Gastroesophageal sphincter (tissue), 3 donors: ENCODE measurements at regions not wholly inside any gene's neighbourhood (a gene's known extent, or its start where the extent isn't known, plus 50 kb on each side); places are given as distances from the start of the nearest gene placed in this dataset.

ENCODE experiments used
- CTCF ChIP-seq, 4 experiments: fragments of 200-600 bp in 2 of 4; fragments of 450-650 bp in 2 of 4; sonication (generic) in 1 of 4; IDR thresholded peaks; one replicate each; pipeline ENCODE4 v1.5.1; 2017 to 2019; ENCODE audit warnings: antibody characterized with exemption in 4 of 4, mild to moderate bottlenecking in 2 of 4, moderate library complexity in 2 of 4
- POLR2A ChIP-seq, 2 donors: fragments of 450-650 bp; IDR thresholded peaks; one replicate each; pipeline ENCODE4 v1.6.1; 2017; ENCODE audit warnings: antibody characterized with exemption in 2 of 2, mild to moderate bottlenecking in 2 of 2, moderate library complexity in 1 of 2
- POLR2AphosphoS5 ChIP-seq: sonication (generic); formaldehyde crosslinking; IDR thresholded peaks from one replicate; pipeline ENCODE4 v1.6.1; 2017; ENCODE audit warnings: antibody characterized with exemption

- TF ChIP-seq CTCF (IDR thresholded peaks at IDR 0.05) (no peak), POLR2AphosphoS5 (no peak), POLR2A (IDR thresholded peaks at IDR 0.05) (no peak)
Measured at GRCh38 chr7:11261470-11261869, 287.8 kb downstream of the PHF14 start.
